BLaER1 (cell line): ENCODE measurements at regions not wholly inside any gene's neighbourhood (a gene's known extent, or its start where the extent isn't known, plus 50 kb on each side); places are given as distances from the start of the nearest gene placed in this dataset.

Source experiments
- H3K27ac ChIP-seq: shearing (Covaris generic); formaldehyde crosslinking; 2 replicates; pipeline ENCODE4 v1.8.1; 2022
- H3K27me3 ChIP-seq: shearing (Covaris generic); formaldehyde crosslinking; 2 replicates; pipeline ENCODE4 v1.8.1; 2022
- H3K36me3 ChIP-seq: shearing (Covaris generic); formaldehyde crosslinking; 2 replicates; pipeline ENCODE4 v1.8.1; 2022
- H3K4me1 ChIP-seq: shearing (Covaris generic); formaldehyde crosslinking; 2 replicates; pipeline ENCODE4 v1.8.1; 2022
- H3K4me2 ChIP-seq: shearing (Covaris generic); formaldehyde crosslinking; 2 replicates; pipeline ENCODE4 v1.8.1; 2022
- H3K4me3 ChIP-seq: shearing (Covaris generic); formaldehyde crosslinking; 2 replicates; pipeline ENCODE4 v1.8.1; 2022
- H3K9ac ChIP-seq: shearing (Covaris generic); formaldehyde crosslinking; 2 replicates; pipeline ENCODE4 v1.8.1; 2022
- H3K9me3 ChIP-seq: shearing (Covaris generic); formaldehyde crosslinking; 2 replicates; pipeline ENCODE4 v1.8.1; 2022
- H4K20me1 ChIP-seq: shearing (Covaris generic); formaldehyde crosslinking; 2 replicates; pipeline ENCODE4 v1.8.1; 2022
- Cebpa-rat ChIP-seq: shearing (Covaris generic); IDR thresholded peaks from 2 replicates; pipeline ENCODE4 v1.8.1; 2022

DNA sequence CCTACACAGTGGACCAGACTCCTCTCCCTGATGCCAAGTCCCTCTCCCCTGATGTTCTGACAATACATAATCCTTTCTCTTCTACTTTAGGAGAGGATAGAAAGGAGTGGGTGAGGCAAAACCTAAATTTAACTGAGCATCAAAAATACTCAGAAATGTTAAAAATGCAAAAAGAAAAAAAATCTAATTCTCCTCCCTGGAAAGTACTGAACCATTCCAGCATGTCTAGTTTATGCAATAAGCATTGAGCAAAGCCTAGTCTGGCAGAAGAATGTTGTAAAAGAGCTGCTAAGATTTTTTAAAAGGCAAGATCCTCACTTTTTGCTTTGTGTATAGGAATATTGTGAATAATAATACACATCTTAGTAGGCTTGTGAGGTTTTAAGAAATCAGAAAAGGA is 116.6 kb upstream of the STXBP5 start:
- no peaks in the 10 kb centered on the region for H3K4me1 ChIP-seq
- no peak overlapping the region for H3K27ac ChIP-seq
- H3K4me3 ChIP-seq: no peak overlapping the region
- no peak for TF ChIP-seq Cebpa-rat
- no peaks in the 10 kb centered on the region for H3K36me3 ChIP-seq
- no peaks in the 10 kb centered on the region for H4K20me1 ChIP-seq
- no peaks in the 10 kb centered on the region for H3K27me3 ChIP-seq
- H3K4me2 ChIP-seq: no peak overlapping the region
- H3K9me3 ChIP-seq: no peaks in the 10 kb centered on the region
- no peak overlapping the region for H3K9ac ChIP-seq

DNA sequence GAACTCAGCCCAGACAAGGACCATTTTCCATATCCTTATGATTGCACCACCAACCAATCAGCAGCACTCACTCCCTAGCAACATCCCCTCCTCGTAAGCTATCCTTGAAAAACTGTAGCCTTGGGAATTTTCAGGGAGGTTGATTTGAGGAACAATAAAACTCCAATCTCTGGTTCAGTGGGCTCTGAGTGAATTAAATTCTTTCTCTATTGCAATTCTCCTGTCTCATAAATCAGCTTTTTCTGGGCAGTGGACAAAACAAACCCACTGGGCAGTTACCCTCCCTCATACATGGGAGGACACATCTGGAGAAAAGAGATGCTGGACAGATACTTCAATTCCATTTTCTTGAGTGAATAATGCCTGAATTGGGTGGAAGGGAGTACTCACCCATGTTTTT is 115.4 kb upstream of the STXBP5 start:
- Histone ChIP-seq H3K27ac (no peak overlapping the region), H3K27me3 (no peaks in the 10 kb centered on the region), H4K20me1 (no peaks in the 10 kb centered on the region), H3K4me3 (no peak overlapping the region), H3K4me1 (no peaks in the 10 kb centered on the region), H3K9ac (no peak overlapping the region), H3K9me3 (no peaks in the 10 kb centered on the region), H3K36me3 (no peaks in the 10 kb centered on the region), H3K4me2 (no peak overlapping the region)
- no peak for TF ChIP-seq Cebpa-rat

DNA sequence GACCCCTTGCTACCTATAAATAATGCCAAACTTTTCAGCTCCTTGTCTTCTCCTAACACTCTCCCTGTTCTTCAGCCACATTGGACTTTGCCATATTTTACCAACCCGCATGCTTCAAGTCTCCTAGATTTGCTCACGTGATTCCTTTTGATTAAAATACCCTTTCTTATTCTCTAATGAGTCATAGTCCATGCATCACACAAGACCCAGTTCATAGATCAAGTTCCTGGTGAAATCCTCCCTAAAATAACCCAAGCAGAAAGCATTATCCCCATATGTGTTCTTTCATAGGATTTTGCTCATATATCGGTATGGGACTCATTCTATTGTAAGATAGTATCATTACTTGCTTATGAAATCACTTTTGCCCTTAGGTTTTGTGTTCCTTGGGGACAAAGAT is 108.9 kb upstream of the STXBP5 start:
- Histone ChIP-seq H3K4me3 (no peak overlapping the region), H3K36me3 (no peaks in the 10 kb centered on the region), H3K27me3 (no peaks in the 10 kb centered on the region), H3K9ac (no peak overlapping the region), H3K27ac (no peak overlapping the region), H3K4me1 (no peaks in the 10 kb centered on the region), H3K9me3 (no peaks in the 10 kb centered on the region), H4K20me1 (no peaks in the 10 kb centered on the region), H3K4me2 (no peak overlapping the region)
- TF ChIP-seq Cebpa-rat: no peak

DNA sequence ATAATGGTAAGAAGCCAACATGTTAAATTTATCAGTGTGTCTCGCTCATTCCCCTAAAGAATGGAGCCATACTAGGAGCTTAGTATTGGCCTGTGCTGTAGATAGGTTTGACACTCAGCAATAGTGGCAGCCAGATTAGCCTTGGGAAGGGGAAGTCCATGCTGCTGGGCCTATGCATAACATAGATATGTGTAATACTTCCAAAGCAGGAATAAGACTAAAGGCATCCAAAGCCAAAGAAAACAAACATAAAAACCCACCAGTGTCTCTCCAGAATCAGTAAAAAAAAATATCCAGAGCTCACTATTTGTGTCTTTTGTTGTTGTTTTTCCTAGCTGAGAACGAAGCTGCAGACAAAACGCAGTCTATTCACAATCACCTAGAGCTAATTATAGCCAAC is 104.2 kb upstream of the STXBP5 start:
- peaks cover 12% of the 10 kb centered on the region for H3K4me1 ChIP-seq
- no peak for TF ChIP-seq Cebpa-rat

DNA sequence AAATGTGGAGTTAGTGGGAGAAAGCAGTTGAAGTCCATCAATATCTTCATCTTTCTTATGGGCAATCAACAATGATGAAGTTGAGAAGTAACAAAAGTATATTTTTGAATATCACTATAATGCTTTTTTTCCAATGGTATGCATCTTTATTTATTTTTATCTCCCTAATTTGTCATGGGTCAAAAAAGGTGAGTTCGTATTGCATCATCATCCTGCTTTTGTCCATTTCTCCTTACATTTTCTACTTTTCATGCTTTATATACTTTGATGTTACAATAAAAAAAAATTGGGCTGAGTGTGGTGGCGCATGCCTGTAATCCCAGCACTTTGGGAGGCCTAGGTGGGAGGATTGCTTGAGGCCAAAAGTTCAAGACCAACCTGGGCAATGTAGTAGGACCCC is 101.2 kb upstream of the STXBP5 start:
- no peak overlapping the region for H3K4me3 ChIP-seq
- no peaks in the 10 kb centered on the region for H3K36me3 ChIP-seq
- peak overlapping the region; percentile 37 for H3K4me2 ChIP-seq
- H3K27me3 ChIP-seq: no peaks in the 10 kb centered on the region
- 0 out of 2 replicates have a peak, but pooled peaks have one; percentile 36 for TF ChIP-seq Cebpa-rat
- no peaks in the 10 kb centered on the region for H3K9me3 ChIP-seq
- no peaks in the 10 kb centered on the region for H4K20me1 ChIP-seq
- peaks cover 12% of the 10 kb centered on the region for H3K4me1 ChIP-seq
- no peak overlapping the region for H3K9ac ChIP-seq
- H3K27ac ChIP-seq: no peak overlapping the region

More for the DNA sequence above, 104.2 kb upstream of the STXBP5 start:
- H3K36me3 ChIP-seq: no peaks in the 10 kb centered on the region
- no peak overlapping the region for H3K4me2 ChIP-seq
- H3K9ac ChIP-seq: no peak overlapping the region
- H3K9me3 ChIP-seq: no peaks in the 10 kb centered on the region
- H3K27ac ChIP-seq: no peak overlapping the region
- no peaks in the 10 kb centered on the region for H4K20me1 ChIP-seq
- H3K27me3 ChIP-seq: no peaks in the 10 kb centered on the region
- H3K4me3 ChIP-seq: no peak overlapping the region

DNA sequence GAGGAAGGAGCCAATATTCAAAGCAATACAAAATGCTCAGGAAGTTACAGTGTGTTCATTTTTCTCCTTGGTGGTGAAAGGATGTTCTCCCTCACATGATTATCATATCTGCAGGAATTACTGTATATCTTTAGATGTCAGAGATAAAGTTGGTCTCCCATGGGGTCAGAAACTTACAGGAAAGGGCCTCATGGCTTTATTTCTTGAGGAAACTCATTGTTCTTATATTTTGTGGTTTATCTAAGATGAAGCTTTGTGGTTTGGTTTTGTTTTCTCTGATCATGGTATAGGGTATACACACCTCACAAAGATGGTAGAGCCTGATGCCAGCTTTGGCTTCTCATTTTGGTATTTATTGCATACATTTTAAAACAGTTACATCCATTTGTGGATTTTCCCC is 100.5 kb upstream of the STXBP5 start:
- H3K4me3 ChIP-seq: no peak overlapping the region
- no peaks in the 10 kb centered on the region for H3K9me3 ChIP-seq
- no peaks in the 10 kb centered on the region for H4K20me1 ChIP-seq
- H3K9ac ChIP-seq: no peak overlapping the region
- no peaks in the 10 kb centered on the region for H3K27me3 ChIP-seq
- peak overlapping the region; percentile 37 for H3K4me2 ChIP-seq
- H3K36me3 ChIP-seq: no peaks in the 10 kb centered on the region
- H3K4me1 ChIP-seq: peaks cover 12% of the 10 kb centered on the region
- H3K27ac ChIP-seq: no peak overlapping the region
- TF ChIP-seq Cebpa-rat: no peak

DNA sequence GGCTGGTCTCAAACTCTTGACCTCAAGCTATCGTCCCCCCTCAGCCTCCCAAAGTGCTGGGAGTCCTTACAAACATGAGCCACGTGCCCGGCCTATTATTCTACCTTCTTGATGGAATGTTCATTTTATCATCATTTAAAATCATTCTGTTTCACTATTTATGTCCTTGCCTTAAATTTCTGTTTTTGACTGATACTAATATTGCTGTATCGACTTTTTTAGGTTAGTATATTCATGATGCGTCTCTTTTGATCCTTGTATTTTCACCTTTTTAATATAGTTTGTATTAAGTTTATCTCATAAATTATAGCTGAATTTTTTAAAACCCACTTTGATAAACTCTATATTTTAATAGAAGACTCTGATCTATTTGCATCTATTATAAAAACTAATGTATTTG is 98.4 kb upstream of the STXBP5 start:
- Histone ChIP-seq H3K9ac (no peak overlapping the region), H3K4me3 (no peak overlapping the region), H3K4me1 (peaks cover 23% of the 10 kb centered on the region), H3K9me3 (no peaks in the 10 kb centered on the region), H3K27me3 (no peaks in the 10 kb centered on the region), H4K20me1 (no peaks in the 10 kb centered on the region), H3K36me3 (no peaks in the 10 kb centered on the region), H3K4me2 (no peak overlapping the region), H3K27ac (no peak overlapping the region)
- TF ChIP-seq Cebpa-rat: no peak

DNA sequence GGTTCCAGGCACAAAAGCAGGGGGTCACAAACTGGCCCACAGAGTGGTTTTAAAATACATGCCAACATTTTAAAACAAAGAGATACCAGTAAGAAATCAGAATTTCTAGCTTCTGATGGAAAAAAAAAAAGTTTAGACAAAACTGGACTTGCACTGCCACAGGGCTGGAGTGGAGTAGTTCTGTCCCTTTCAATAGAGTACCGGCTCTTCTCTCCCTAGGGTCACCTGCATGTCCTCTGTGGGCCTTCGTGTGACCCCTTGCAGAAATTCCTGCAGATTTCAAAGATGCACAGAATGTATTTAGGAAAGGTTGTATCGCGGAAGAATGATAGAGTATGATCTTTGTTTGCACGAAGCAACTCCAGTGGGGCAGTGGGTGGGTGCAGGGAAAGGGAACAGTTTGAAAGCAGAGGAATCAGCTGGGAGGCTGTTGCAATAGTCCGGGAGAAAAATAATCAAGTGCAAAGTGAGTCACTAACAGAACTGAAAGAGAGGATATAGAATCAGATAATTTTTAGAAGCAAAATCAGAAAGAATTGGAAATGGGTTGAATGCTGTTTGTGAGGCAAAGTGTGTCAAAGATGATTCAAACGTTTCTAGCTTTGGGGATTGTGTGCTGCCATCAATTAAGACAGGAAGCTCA is 97.3 kb upstream of the STXBP5 start:
- H3K27me3 ChIP-seq: no peaks in the 10 kb centered on the region
- H3K4me1 ChIP-seq: peaks cover 23% of the 10 kb centered on the region
- no peak for TF ChIP-seq Cebpa-rat
- no peaks in the 10 kb centered on the region for H4K20me1 ChIP-seq
- no peaks in the 10 kb centered on the region for H3K36me3 ChIP-seq
- H3K9me3 ChIP-seq: no peaks in the 10 kb centered on the region
- no peak overlapping the region for H3K4me2 ChIP-seq
- no peak overlapping the region for H3K9ac ChIP-seq
- no peak overlapping the region for H3K4me3 ChIP-seq
- H3K27ac ChIP-seq: no peak overlapping the region

DNA sequence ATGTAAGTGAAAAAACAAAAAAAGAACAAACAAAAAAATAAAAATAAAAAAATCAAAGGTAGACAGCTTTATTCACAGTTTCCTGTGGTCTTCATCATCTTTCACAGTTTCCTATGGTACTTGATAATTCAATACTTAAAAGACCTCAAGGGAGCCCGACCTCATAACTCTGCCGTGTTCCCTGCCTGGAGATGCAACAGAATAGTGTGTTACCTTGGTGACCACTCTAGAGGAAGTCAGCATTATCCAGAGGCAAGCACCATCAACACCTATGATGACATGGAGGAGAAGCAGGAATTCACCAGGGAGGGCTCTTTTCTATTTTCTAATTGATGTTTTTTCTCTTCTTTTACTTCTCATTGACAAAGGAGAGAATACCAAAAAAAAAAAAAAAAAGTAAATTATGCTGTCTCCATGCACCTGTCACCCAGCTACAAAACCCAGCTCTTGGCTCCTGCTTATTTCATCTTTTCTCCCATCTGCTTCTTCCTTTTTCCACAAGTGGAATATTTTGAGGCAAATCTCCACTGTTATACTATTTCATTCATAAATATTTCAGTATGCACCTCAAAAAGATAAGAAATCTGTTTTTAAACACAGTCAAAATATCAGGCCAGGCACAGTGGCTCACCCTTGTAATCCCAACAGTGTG is 95.8 kb upstream of the STXBP5 start:
- Histone ChIP-seq H3K36me3 (no peaks in the 10 kb centered on the region), H3K4me3 (no peak overlapping the region), H4K20me1 (no peaks in the 10 kb centered on the region), H3K9ac (no peak overlapping the region), H3K4me2 (no peak overlapping the region), H3K4me1 (peaks cover 18% of the 10 kb centered on the region), H3K27ac (no peak overlapping the region), H3K27me3 (no peaks in the 10 kb centered on the region), H3K9me3 (no peaks in the 10 kb centered on the region)
- no peak for TF ChIP-seq Cebpa-rat

DNA sequence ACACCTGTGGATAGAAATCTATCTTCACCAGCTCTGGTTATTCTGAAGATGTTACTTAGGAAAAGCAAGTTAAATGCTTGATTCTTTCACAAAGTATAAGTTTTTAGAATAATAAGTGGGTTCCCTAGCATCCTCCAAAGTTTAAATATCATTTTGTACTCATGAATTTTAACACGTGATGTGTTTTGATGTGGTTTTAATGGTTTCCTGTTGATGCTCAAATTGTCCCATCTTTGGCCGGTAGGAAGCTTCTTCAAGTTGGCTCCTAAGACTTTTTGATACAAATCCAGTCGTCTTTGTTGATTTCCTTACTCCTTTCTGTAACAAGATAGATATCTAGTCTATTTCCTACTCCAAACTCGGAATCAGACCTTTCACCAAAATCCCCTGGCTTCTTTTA is 94.5 kb upstream of the STXBP5 start:
- H4K20me1 ChIP-seq: no peaks in the 10 kb centered on the region
- H3K27ac ChIP-seq: no peak overlapping the region
- TF ChIP-seq Cebpa-rat: no peak
- no peaks in the 10 kb centered on the region for H3K36me3 ChIP-seq
- H3K4me3 ChIP-seq: no peak overlapping the region
- H3K9ac ChIP-seq: no peak overlapping the region
- no peaks in the 10 kb centered on the region for H3K9me3 ChIP-seq
- peaks cover 10% of the 10 kb centered on the region for H3K4me1 ChIP-seq
- peak overlapping the region; percentile 14 for H3K4me2 ChIP-seq
- H3K27me3 ChIP-seq: no peaks in the 10 kb centered on the region

DNA sequence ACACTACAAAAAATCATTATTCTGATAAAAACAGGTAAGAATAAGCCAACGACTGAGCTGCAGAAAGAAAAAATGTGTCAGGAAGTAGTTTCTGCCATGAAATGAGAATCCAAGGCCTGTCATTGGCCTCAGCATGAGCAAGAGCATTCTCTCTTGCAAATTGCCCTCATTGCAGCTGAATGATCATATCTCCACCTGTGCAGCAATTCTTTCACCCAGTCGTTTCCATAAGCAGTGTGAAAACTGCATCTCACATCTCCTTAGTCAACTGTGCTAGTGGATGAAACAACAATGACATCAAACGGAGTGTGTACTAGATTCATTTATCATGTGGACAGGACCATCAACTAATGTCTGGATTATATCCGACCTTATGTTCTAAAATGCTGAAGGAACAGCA is 88.2 kb upstream of the STXBP5 start:
- no peaks in the 10 kb centered on the region for H3K27me3 ChIP-seq
- no peak overlapping the region for H3K9ac ChIP-seq
- no peaks in the 10 kb centered on the region for H3K36me3 ChIP-seq
- no peak overlapping the region for H3K4me2 ChIP-seq
- no peaks in the 10 kb centered on the region for H3K4me1 ChIP-seq
- no peak overlapping the region for H3K27ac ChIP-seq
- TF ChIP-seq Cebpa-rat: no peak
- no peaks in the 10 kb centered on the region for H3K9me3 ChIP-seq
- no peaks in the 10 kb centered on the region for H4K20me1 ChIP-seq
- no peak overlapping the region for H3K4me3 ChIP-seq
